Upper lobe of left lung (tissue), 6 donors: ENCODE measurements at regions not wholly inside any gene's neighbourhood (a gene's known extent, or its start where the extent isn't known, plus 50 kb on each side); places are given as distances from the start of the nearest gene placed in this dataset.

Source experiments
- ATAC-seq, 2 donors: fragments of 200-7000 bp; cut with Tn5 transposase; one replicate each; pipeline ENCODE4 v1.9.1; 2022; ENCODE audit warnings: mild to moderate bottlenecking in 2 of 2, moderate library complexity in 2 of 2; ENCODE audit not compliant: low FRiP score in 2 of 2
- DNase-seq, 2 donors: peaks; one replicate each; pipeline ENCODE4 v3.0.0-alpha.2; 2019 to 2020
- H3K27ac ChIP-seq, 4 donors: fragments of 200-600 bp; sonication (generic); one replicate each; pipeline ENCODE4 v1.5.1; 2016 to 2019
- H3K27me3 ChIP-seq, 4 donors: fragments of 200-600 bp; sonication (generic); one replicate each; pipeline ENCODE4 v1.5.1; 2017 to 2019
- H3K36me3 ChIP-seq, 4 donors: fragments of 200-600 bp; sonication (generic); one replicate each; pipeline ENCODE4 v1.5.1; 2016 to 2019
- H3K4me1 ChIP-seq, 4 donors: fragments of 200-600 bp; sonication (generic); one replicate each; pipeline ENCODE4 v1.5.1; 2018 to 2019
- H3K4me3 ChIP-seq, 4 donors: fragments of 200-600 bp; sonication (generic); one replicate each; pipeline ENCODE4 v1.5.1; 2017 to 2019; ENCODE audit warnings: mild to moderate bottlenecking in 2 of 4, moderate library complexity in 1 of 4
- H3K9me3 ChIP-seq, 4 donors: fragments of 200-600 bp; sonication (generic); one replicate each; pipeline ENCODE4 v1.5.1; 2018 to 2019
- EP300 ChIP-seq, 4 donors: sonication (generic); formaldehyde crosslinking; IDR thresholded peaks; one replicate each; pipeline ENCODE4 v1.5.1; 2017; ENCODE audit warnings: antibody characterized with exemption in 4 of 4, control low read depth in 2 of 4
- POLR2A ChIP-seq, 4 donors: fragments of 450-650 bp; IDR thresholded peaks; one replicate each; pipeline ENCODE4 v1.5.1; 2016 to 2017; ENCODE audit warnings: antibody characterized with exemption in 4 of 4, mild to moderate bottlenecking in 2 of 4
- POLR2AphosphoS5 ChIP-seq, 2 donors: sonication (generic); formaldehyde crosslinking; IDR thresholded peaks; one replicate each; pipeline ENCODE4 v1.5.1; 2017; ENCODE audit warnings: antibody characterized with exemption in 2 of 2
- WGBS, 2 donors: methylation state at CpG; one replicate each; pipeline ENCODE4 v1.1.5; 2017 to 2018; 5-methylcytosine and 5-hydroxymethylcytosine counted together
- TF ChIP-seq, protein P1 (sequence below), 6 experiments: fragments of 450-650 bp in 4 of 6; fragments of 200-600 bp in 2 of 6; sonication (generic) in 2 of 6; IDR thresholded peaks; one replicate each; pipeline ENCODE4 v1.5.1; 2016 to 2019; ENCODE audit warnings: antibody characterized with exemption in 6 of 6
- donor health status: DM: no; HTN: no; CAD: no; lungs with moderate emphysema.
- donor health status: DM: no; HTN: yes; CAD: no; lungs with severe emphysema.

DNA sequence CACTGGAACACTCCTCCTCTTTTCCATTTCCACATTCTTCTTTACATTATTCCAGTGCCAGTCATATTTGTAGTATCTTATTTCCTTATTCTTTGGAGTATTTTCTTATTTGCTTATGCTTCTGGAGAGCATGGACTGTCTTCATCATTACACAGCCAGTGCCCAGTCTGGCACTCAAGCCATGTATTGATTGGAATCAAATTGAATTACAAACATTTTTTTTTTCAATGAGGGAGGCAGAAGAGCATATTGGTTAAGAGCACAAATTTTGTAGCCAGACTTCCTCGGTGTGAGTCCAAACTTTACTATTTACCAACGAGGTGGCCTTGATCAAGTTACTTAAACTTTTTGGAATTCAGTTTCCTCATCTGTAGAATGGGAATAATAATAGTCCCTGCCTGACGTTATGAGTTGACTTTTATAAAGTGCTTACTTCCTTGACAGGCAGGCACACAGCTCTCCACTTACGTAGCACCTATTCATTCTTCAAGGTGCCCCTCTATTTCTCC is 186.6 kb upstream of the BCL6 start:
- no peaks in the 10 kb centered on the region for H3K9me3 ChIP-seq
- 56 to 80% methylated on average over 4 of the region's 4 CpGs for WGBS, 2 donors

DNA sequence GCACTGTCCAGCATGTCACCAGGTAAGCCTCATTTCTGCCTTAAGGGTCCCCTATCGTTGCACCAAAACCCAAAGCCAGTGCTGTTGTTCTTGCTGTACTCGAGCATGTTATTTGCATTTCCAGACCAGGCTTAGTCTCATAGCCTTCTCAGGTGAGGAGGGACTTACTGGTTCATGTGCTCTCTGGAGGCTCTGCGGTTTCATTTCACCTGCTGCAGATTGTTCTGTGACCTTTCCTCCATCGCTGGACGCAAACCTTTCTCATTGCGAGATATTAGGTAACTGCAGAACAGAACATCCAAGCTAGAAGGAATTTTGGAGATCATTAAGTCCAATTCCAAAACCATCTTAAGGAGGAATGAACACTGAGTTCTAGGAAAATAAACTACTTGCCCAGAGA is 187.3 kb upstream of the BCL6 start:
- 89 to 94% methylated on average over 6 of the region's 6 CpGs for WGBS, 2 donors
- DNase-seq (no peak), ATAC-seq (no peak)
- Histone ChIP-seq H3K36me3 (no peaks in the 10 kb centered on the region), H3K4me3 (no peak overlapping the region), H3K9me3 (no peaks in the 10 kb centered on the region), H3K27ac (no peak overlapping the region), H3K4me1 (peaks cover 0 to 4% (median 0%) of the 10 kb centered on the region in 4 donors), H3K27me3 (no peaks in the 10 kb centered on the region)
- no peak for TF ChIP-seq EP300 (IDR thresholded peaks at IDR 0.05)
- TF ChIP-seq POLR2AphosphoS5 (IDR thresholded peaks at IDR 0.05): no peak
- no peak for TF ChIP-seq POLR2A (IDR thresholded peaks at IDR 0.05)
- TF ChIP-seq, protein P1, sequence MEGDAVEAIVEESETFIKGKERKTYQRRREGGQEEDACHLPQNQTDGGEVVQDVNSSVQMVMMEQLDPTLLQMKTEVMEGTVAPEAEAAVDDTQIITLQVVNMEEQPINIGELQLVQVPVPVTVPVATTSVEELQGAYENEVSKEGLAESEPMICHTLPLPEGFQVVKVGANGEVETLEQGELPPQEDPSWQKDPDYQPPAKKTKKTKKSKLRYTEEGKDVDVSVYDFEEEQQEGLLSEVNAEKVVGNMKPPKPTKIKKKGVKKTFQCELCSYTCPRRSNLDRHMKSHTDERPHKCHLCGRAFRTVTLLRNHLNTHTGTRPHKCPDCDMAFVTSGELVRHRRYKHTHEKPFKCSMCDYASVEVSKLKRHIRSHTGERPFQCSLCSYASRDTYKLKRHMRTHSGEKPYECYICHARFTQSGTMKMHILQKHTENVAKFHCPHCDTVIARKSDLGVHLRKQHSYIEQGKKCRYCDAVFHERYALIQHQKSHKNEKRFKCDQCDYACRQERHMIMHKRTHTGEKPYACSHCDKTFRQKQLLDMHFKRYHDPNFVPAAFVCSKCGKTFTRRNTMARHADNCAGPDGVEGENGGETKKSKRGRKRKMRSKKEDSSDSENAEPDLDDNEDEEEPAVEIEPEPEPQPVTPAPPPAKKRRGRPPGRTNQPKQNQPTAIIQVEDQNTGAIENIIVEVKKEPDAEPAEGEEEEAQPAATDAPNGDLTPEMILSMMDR (IDR thresholded peaks at IDR 0.05): no peak

More for the DNA sequence above, 186.6 kb upstream of the BCL6 start:
- Histone ChIP-seq H3K27ac (no peak overlapping the region), H3K4me3 (no peak overlapping the region), H3K4me1 (peaks cover 0 to 4% (median 0%) of the 10 kb centered on the region in 4 donors), H3K36me3 (no peaks in the 10 kb centered on the region), H3K27me3 (no peaks in the 10 kb centered on the region)
- TF ChIP-seq POLR2A (IDR thresholded peaks at IDR 0.05) (no peak), EP300 (IDR thresholded peaks at IDR 0.05) (no peak), POLR2AphosphoS5 (IDR thresholded peaks at IDR 0.05) (no peak)
- TF ChIP-seq, protein P1 (IDR thresholded peaks at IDR 0.05): no peak
- ATAC-seq (no peak), DNase-seq (no peak)

DNA sequence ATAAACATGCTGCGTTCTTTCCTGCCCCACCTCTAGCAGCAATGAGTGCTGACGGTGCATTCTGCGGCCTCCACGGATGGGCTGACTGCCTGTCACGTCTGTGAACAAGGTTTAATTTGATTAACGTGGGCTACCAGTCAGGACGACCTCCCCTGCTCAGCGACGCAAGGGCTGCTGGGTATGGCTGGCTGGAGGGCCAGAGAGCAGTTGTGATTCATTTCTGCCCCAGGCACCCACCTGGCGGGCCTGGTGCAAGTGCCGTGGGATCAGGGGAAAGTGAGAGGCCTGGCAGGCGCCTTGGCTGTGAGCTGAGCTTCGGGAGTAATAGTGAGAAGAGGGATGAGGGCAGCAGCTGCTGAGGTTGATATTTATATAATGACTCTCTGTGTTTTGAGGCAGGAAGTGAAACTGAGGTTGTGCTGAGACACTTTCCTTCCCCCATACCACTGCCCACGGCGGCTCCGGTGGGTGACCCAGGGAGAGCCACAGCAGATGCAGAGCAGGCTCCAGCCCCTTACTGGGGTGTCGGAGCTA is 190.4 kb upstream of the BCL6 start:
- Histone ChIP-seq H3K27me3 (no peaks in the 10 kb centered on the region), H3K9me3 (no peaks in the 10 kb centered on the region), H3K27ac (peak overlapping the region in 1 of 4 donors; percentile 7), H3K4me1 (peaks cover 0 to 4% (median 0%) of the 10 kb centered on the region in 4 donors), H3K36me3 (no peaks in the 10 kb centered on the region), H3K4me3 (no peak overlapping the region)
- TF ChIP-seq, protein P1 (IDR thresholded peaks at IDR 0.05): no peak
- TF ChIP-seq POLR2AphosphoS5 (IDR thresholded peaks at IDR 0.05) (no peak), POLR2A (IDR thresholded peaks at IDR 0.05) (no peak), EP300 (IDR thresholded peaks at IDR 0.05) (no peak)
- WGBS, 2 donors: 71 to 75% methylated on average over 13 to 17 of the region's 17 CpGs
- ATAC-seq: peak in 1 of 2 donors; percentile 63
- peak in 1 of 2 donors; percentile 62 for DNase-seq

DNA sequence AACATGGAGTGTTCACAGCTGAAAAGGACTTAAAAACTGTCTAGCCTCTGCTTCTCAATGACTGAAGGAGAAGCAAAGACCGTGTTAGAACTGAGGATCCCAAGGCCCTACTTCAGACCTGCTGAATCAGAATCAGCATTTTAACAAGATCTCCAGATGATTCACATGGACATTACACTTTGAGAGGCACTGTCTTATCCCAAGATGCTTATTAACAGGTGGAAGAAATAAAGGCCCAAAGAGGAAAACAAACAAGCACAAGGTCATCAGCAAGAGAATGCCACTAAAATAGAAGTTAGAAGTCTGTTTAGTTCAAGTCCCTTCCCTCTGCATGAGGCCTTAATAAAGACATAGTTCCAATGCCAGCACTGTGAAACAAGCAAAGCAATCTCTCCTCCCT is 191.4 kb upstream of the BCL6 start:
- Histone ChIP-seq H3K4me1 (peaks cover 0 to 4% (median 0%) of the 10 kb centered on the region in 4 donors), H3K27ac (no peak overlapping the region), H3K9me3 (no peaks in the 10 kb centered on the region), H3K27me3 (no peaks in the 10 kb centered on the region), H3K36me3 (no peaks in the 10 kb centered on the region), H3K4me3 (no peak overlapping the region)
- DNase-seq (no peak), ATAC-seq (no peak)
- TF ChIP-seq POLR2A (IDR thresholded peaks at IDR 0.05) (no peak), EP300 (IDR thresholded peaks at IDR 0.05) (no peak), POLR2AphosphoS5 (IDR thresholded peaks at IDR 0.05) (no peak)
- TF ChIP-seq, protein P1 (IDR thresholded peaks at IDR 0.05): no peak
- WGBS, 2 donors: 77 to 85% methylated on average over 1 of the region's 1 CpG

DNA sequence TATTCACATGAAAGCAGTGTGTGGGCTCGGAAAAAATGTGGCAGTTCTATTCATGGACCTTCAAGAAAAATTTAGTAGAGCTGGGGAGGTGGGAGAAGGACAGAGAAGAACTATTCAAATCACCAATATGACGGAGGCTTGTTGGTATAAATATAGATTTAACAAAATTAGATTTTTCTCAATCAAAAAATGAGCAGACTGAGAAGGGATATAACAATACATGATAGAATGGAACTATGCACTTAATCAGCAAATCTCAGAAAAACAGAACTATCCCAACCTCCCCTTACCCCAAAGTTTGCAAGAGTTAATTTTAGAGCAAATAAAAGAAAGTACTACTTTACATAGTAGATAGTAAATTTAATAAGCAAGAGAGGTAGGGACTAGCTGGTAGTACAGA is 194.6 kb upstream of the BCL6 start:
- TF ChIP-seq, protein P1 (IDR thresholded peaks at IDR 0.05): no peak
- TF ChIP-seq POLR2A (IDR thresholded peaks at IDR 0.05) (no peak), POLR2AphosphoS5 (IDR thresholded peaks at IDR 0.05) (no peak)
- 90 to 91% methylated on average over 2 of the region's 2 CpGs for WGBS, 2 donors

More for the DNA sequence above, 194.6 kb upstream of the BCL6 start:
- Histone ChIP-seq H3K27ac (no peak overlapping the region), H3K36me3 (no peaks in the 10 kb centered on the region), H3K4me3 (no peak overlapping the region), H3K27me3 (no peaks in the 10 kb centered on the region), H3K4me1 (peaks cover 0 to 7% (median 4%) of the 10 kb centered on the region in 4 donors), H3K9me3 (no peaks in the 10 kb centered on the region)
- no peak for DNase-seq
- no peak for ATAC-seq
